ENCODE measurements at regions not wholly inside any gene's neighbourhood (a gene's known extent, or its start where the extent isn't known, plus 50 kb on each side); places are given as distances from the start of the nearest gene placed in this dataset.
A peak's percentile ranks its signal among the peaks of the same experiment; 100 is the strongest.

- peak; percentile 45; the same call in 1 of the 2 replicates for TF ChIP-seq ZGPAT (CRISPR knock-in tag; IDR thresholded peaks at IDR 0.05)
- TF ChIP-seq ZNF563 (CRISPR knock-in tag; IDR thresholded peaks at IDR 0.05) = peak; percentile 84
- TF ChIP-seq, protein P1, sequence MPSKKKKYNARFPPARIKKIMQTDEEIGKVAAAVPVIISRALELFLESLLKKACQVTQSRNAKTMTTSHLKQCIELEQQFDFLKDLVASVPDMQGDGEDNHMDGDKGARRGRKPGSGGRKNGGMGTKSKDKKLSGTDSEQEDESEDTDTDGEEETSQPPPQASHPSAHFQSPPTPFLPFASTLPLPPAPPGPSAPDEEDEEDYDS (CRISPR knock-in tag; IDR thresholded peaks at IDR 0.05) = peak; percentile 45; the same call in 1 of the 2 replicates
- TF ChIP-seq ZKSCAN8 (CRISPR knock-in tag; IDR thresholded peaks at IDR 0.05; ENCODE audit: borderline replicate concordance) = peak; percentile 47; the same call in 1 of the 2 replicates
- TF ChIP-seq FOXP1 (IDR thresholded peaks at IDR 0.05) = no peak
- TF ChIP-seq FOXP1 (CRISPR knock-in tag; IDR thresholded peaks at IDR 0.05) = peak; percentile 20; the same call in 1 of the 2 replicates
- peak; percentile 29 for TF ChIP-seq SKI (IDR thresholded peaks at IDR 0.05; ENCODE audit: partially characterized antibody)
- TF ChIP-seq FOSL1 (CRISPR knock-in tag; IDR thresholded peaks at IDR 0.05; ENCODE audit: borderline replicate concordance) = peak; percentile 76; the same call in 1 of the 2 replicates
- no peak for TF ChIP-seq ZSCAN25 (CRISPR knock-in tag; IDR thresholded peaks at IDR 0.05)
- TF ChIP-seq SMARCC2 (IDR thresholded peaks at IDR 0.05) = peak; percentile 41; the same call in 1 of the 2 replicates
- peak; percentile 89 for TF ChIP-seq ZFY (CRISPR knock-in tag; IDR thresholded peaks at IDR 0.05)
- TF ChIP-seq, protein P2, sequence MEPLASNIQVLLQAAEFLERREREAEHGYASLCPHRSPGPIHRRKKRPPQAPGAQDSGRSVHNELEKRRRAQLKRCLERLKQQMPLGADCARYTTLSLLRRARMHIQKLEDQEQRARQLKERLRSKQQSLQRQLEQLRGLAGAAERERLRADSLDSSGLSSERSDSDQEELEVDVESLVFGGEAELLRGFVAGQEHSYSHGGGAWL (CRISPR knock-in tag; IDR thresholded peaks at IDR 0.05) = 0 out of 2 replicates have a peak, but pooled peaks have one; percentile 38
- TF ChIP-seq NFYB (CRISPR knock-in tag; IDR thresholded peaks at IDR 0.05) = no peak
- 0 out of 2 replicates have a peak, but pooled peaks have one; percentile 36 for TF ChIP-seq DMAP1 (CRISPR knock-in tag; IDR thresholded peaks at IDR 0.05)
- TF ChIP-seq ZFP37 (CRISPR knock-in tag; IDR thresholded peaks at IDR 0.05; ENCODE audit: borderline replicate concordance) = 0 out of 2 replicates have a peak, but pooled peaks have one; percentile 37
- TF ChIP-seq REPIN1 (CRISPR knock-in tag; IDR thresholded peaks at IDR 0.05; ENCODE audit: borderline replicate concordance, low read depth) = no peak; the same call in 1 of the 2 replicates
- no peak for TF ChIP-seq SRF (IDR thresholded peaks at IDR 0.05; ENCODE audit: low read depth, low read length)
- TF ChIP-seq, protein P3, sequence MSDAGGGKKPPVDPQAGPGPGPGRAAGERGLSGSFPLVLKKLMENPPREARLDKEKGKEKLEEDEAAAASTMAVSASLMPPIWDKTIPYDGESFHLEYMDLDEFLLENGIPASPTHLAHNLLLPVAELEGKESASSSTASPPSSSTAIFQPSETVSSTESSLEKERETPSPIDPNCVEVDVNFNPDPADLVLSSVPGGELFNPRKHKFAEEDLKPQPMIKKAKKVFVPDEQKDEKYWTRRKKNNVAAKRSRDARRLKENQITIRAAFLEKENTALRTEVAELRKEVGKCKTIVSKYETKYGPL (CRISPR knock-in tag; IDR thresholded peaks at IDR 0.05) = no peak
- TF ChIP-seq, protein P4, sequence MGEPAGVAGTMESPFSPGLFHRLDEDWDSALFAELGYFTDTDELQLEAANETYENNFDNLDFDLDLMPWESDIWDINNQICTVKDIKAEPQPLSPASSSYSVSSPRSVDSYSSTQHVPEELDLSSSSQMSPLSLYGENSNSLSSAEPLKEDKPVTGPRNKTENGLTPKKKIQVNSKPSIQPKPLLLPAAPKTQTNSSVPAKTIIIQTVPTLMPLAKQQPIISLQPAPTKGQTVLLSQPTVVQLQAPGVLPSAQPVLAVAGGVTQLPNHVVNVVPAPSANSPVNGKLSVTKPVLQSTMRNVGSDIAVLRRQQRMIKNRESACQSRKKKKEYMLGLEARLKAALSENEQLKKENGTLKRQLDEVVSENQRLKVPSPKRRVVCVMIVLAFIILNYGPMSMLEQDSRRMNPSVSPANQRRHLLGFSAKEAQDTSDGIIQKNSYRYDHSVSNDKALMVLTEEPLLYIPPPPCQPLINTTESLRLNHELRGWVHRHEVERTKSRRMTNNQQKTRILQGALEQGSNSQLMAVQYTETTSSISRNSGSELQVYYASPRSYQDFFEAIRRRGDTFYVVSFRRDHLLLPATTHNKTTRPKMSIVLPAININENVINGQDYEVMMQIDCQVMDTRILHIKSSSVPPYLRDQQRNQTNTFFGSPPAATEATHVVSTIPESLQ (CRISPR knock-in tag; conservative IDR thresholded peaks at IDR 0.05) = no peak
- 0 out of 2 replicates have a peak, but pooled peaks have one; percentile 10 for TF ChIP-seq SPEN (CRISPR knock-in tag; IDR thresholded peaks at IDR 0.05; ENCODE audit: low read depth)
- TF ChIP-seq ZNF605 (CRISPR knock-in tag; IDR thresholded peaks at IDR 0.05) = no peak
Measured at GRCh38 chr1:45266151-45266801, 59.9 kb upstream of the ZSWIM5 start (continued).
